ENCODE measurements at regions not wholly inside any gene's neighbourhood (a gene's known extent, or its start where the extent isn't known, plus 50 kb on each side); places are given as distances from the start of the nearest gene placed in this dataset.

DNA sequence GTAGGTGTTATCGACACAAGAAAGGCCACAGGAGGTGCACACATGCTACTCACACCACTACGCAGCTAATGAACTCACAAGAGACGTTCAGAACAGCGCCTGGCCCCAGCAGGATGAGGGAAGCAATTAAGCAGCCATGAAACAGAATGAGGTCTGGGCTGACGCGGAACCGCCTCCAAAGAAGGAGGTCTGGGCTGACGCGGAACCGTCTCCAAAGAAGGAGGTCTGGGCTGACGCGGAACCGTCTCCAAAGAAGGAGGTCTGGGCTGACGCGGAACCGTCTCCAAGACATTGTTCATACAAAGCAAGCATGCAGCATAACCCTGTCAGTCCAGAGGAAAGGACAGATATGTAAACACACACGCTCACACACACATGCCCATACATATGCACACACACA is 63.2 kb upstream of the ZNF354A start:
- ChIA-PET CTCF (no interaction called here), POLR2A (no interaction called here)
- TF ChIP-seq CTCF (IDR thresholded peaks at IDR 0.05; ENCODE audit: control extremely low read depth, extremely low read depth, low read depth, missing control alignments) = no peak
- DNase-seq (ENCODE audit: extremely low spot score) = no peak

DNA sequence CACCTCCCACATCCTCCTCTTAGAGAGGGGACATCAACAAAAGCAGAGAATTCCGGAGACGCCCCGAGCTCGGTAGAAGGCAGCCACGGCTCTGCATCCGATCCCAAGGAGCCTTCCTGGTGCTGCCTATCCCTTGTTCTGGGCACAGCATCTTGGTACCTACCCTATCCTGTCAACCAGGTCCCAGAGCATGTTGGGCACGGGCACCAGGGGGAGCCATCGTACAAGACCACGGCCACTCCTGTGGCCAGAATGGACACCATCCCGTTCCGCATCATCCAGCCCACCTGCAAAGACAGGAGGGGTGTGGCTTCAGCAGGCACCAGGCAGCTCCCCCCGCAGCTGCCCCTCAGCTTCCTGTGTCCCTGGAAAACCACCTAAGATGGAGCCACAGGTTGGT is 62.7 kb upstream of the ZNF354A start:
- no peak for DNase-seq (ENCODE audit: extremely low spot score)

DNA sequence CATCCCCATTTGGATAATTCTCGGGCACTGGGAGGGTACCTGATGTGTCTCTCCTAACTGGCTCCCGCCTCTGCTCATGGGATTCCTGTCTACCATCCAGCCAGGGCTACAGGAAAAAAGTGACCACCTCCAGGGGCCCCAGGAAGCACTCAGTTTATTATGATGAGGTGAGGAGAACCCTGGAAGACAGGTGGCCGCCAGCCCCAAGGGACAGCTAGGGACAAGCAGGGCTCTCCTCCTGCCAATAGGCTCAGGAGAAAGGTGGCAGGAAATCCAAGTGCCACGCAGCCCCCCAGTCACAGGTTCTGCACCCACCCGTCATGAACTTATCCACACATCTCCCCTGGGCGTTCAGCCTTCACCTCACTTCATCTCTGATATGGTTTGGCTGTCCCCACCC is 61.5 kb upstream of the ZNF354A start:
- CTCF ChIA-PET = no interaction called here
- no peak for TF ChIP-seq CTCF (IDR thresholded peaks at IDR 0.05; ENCODE audit: control extremely low read depth, extremely low read depth, low read depth, missing control alignments)
- no peak for DNase-seq (ENCODE audit: extremely low spot score)
- POLR2A ChIA-PET = no interaction called here

More for the DNA sequence above, 62.7 kb upstream of the ZNF354A start:
- TF ChIP-seq CTCF (IDR thresholded peaks at IDR 0.05; ENCODE audit: control extremely low read depth, extremely low read depth, low read depth, missing control alignments) = no peak
- POLR2A ChIA-PET = no interaction called here
- CTCF ChIA-PET = no interaction called here

DNA sequence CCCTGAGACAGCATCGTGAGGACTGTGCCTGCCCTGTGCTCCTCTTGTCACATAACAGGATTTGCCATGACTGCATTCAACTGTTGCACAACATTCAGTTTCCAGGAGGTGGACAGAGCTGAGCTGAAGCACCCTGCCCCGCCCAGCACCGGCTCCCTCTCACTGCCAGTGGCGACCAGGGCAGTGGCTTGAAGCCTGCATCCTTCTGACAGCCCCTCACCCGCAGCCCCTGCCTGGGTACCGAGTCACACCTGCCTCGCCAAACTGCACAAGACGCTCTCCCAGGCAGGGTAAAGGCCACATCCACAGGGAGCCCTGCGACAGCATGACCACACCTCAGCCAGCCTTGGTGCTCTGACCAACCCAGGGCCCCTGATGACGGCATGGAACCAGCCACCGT is 59.9 kb upstream of the ZNF354A start:
- no peak for DNase-seq (ENCODE audit: extremely low spot score)
- ChIA-PET POLR2A (no interaction called here), CTCF (no interaction called here)
- no peak for TF ChIP-seq CTCF (IDR thresholded peaks at IDR 0.05; ENCODE audit: control extremely low read depth, extremely low read depth, low read depth, missing control alignments)

GRCh38 chr5:178788381-178789085 is 58.1 kb upstream of the ZNF354A start:
- ChIA-PET POLR2A (no interaction called here), CTCF (no interaction called here)
- no peak for DNase-seq (ENCODE audit: extremely low spot score)
- no peak for TF ChIP-seq CTCF (IDR thresholded peaks at IDR 0.05; ENCODE audit: control extremely low read depth, extremely low read depth, low read depth, missing control alignments)

GRCh38 chr5:178787889-178788288 is 57.4 kb upstream of the ZNF354A start:
- ChIA-PET CTCF (no interaction called here), POLR2A (no interaction called here)
- no peak for DNase-seq (ENCODE audit: extremely low spot score)
- no peak for TF ChIP-seq CTCF (IDR thresholded peaks at IDR 0.05; ENCODE audit: control extremely low read depth, extremely low read depth, low read depth, missing control alignments)
